ENCODE measurements at regions not wholly inside any gene's neighbourhood (a gene's known extent, or its start where the extent isn't known, plus 50 kb on each side); places are given as distances from the start of the nearest gene placed in this dataset.
"Not testable (repeated sequence)": the region's sequence is repeated elsewhere in the genome, so short reads cannot be mapped to it uniquely, and the experiment has no call there.

DNA sequence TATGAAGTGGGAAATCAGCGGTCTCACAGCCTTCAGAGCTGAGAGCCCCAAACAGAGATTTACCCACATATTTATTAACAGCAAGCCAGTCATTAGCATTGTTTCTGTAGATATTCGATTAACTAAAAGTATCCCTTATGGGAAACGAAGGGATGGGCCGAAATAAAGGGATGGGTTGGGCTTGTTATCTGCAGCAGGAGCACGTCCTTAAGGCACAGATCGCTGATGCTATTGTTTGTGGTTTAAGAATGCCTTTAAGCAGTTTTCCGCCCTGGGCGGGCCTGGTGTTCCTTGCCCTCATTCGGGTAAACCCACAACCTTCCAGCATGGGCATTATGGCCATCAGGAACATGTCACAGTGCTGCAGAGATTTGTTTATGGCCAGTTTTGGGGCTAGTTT lies 580.3 kb upstream of the CHD1 start:
- H3K9me3 ChIP-seq (ENCODE audit: insufficient read depth in 2 of 2, low read depth in 1 of 2, low read length in 1 of 2); DNase-seq (ENCODE audit: low read depth in 1 of 2, low spot score in 2 of 2); H3K56ac ChIP-seq (replicated peaks; ENCODE audit: insufficient read length, low read depth, low read length); H2AFZ ChIP-seq (ENCODE audit: low read length); H3K9ac ChIP-seq (replicated peaks in 1 of 4; ENCODE audit: extremely low read depth in 1 of 4, low read depth in 3 of 4, low read length in 3 of 4); H3K23me2 ChIP-seq (ENCODE audit: low read depth, low read length); H3K18ac ChIP-seq (ENCODE audit: extremely low read depth, low read length); POLR2A ChIA-PET (ENCODE audit: partially characterized antibody); H2BK12ac ChIP-seq (ENCODE audit: low read depth, low read length); H3K36me3 ChIP-seq (ENCODE audit: control insufficient read depth in 2 of 4, insufficient read depth in 4 of 4, low read length in 3 of 4); H2BK5ac ChIP-seq (ENCODE audit: low read depth, low read length); H4K20me1 ChIP-seq (replicated peaks in 1 of 2; ENCODE audit: control insufficient read depth in 1 of 2, insufficient read depth in 2 of 2, low read length in 2 of 2); H4K5ac ChIP-seq (ENCODE audit: insufficient read length, low read depth, low read length); H2BK120ac ChIP-seq (replicated peaks; ENCODE audit: low read depth, low read length); H3K23ac ChIP-seq (ENCODE audit: insufficient read length); H2AK5ac ChIP-seq (ENCODE audit: low read depth, low read length); H2BK15ac ChIP-seq (ENCODE audit: low read length); FAIRE-seq; H3K14ac ChIP-seq (ENCODE audit: insufficient read length); H3K79me2 ChIP-seq (ENCODE audit: control insufficient read depth in 1 of 2, insufficient read depth in 2 of 2, low read length in 2 of 2); H3K27ac ChIP-seq (ENCODE audit: low read depth, low read length); H4K8ac ChIP-seq (ENCODE audit: extremely low read depth, insufficient read depth, low read length); H3K4ac ChIP-seq (replicated peaks; ENCODE audit: insufficient read length, low read depth, low read length); H3K4me2 ChIP-seq (ENCODE audit: insufficient read depth in 1 of 2, low read depth in 2 of 2, low read length in 2 of 2); H4K91ac ChIP-seq (replicated peaks; ENCODE audit: insufficient read length, low read length); H2BK20ac ChIP-seq (ENCODE audit: low read length); H3K79me1 ChIP-seq (ENCODE audit: low read depth, low read length); H3K4me3 ChIP-seq (ENCODE audit: extremely low read depth in 1 of 4, insufficient read depth in 2 of 4, low read depth in 3 of 4, low read length in 4 of 4); CTCF ChIA-PET (ENCODE audit: partially characterized antibody); H3K27me3 ChIP-seq (replicated peaks in 1 of 4; ENCODE audit: control insufficient read depth in 3 of 4, extremely low read depth in 1 of 4, insufficient read depth in 3 of 4, low read length in 3 of 4); H3K4me1 ChIP-seq (replicated peaks in 1 of 4; ENCODE audit: control insufficient read depth in 3 of 4, insufficient read depth in 4 of 4, low read length in 3 of 4): not testable (repeated sequence)
- 81% methylated on average over 9 of the region's 9 CpGs; no CpG with 5 or more reads in 1 of the 2 experiments for WGBS, 2 experiments (ENCODE audit: extremely low coverage in 1 of 2, insufficient coverage in 1 of 2, insufficient read length in 1 of 2, insufficient replicate concordance in 2 of 2, low coverage in 1 of 2, low lambda C conversion rate in 2 of 2, missing lambda C conversion rate in 1 of 2)

DNA sequence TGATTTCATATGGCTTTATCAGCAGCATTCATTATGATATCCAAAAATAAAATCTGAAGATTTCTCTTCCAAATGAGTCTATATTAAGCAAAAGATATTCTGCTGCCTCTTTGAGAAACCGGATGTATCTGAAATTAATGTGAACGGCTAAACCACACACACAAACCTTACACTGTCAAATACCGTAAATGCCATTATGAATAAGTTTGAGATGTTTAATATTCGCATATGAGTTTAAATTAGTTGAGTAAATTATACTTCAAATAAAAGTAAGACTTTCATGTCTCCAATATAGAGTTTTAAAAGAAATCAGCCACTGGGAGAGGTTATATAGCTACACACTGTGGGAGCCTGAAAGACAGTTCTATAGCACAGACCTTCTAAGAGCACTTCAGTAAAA lies 566.6 kb upstream of the CHD1 start:
- H3K18ac ChIP-seq (ENCODE audit: extremely low read depth, low read length); H3K23me2 ChIP-seq (ENCODE audit: low read depth, low read length); DNase-seq (ENCODE audit: low read depth in 1 of 2, low spot score in 2 of 2); H2BK12ac ChIP-seq (ENCODE audit: low read depth, low read length); H2AK5ac ChIP-seq (ENCODE audit: low read depth, low read length); H3K9ac ChIP-seq (replicated peaks in 1 of 4; ENCODE audit: extremely low read depth in 1 of 4, low read depth in 3 of 4, low read length in 3 of 4); H3K79me2 ChIP-seq (ENCODE audit: control insufficient read depth in 1 of 2, insufficient read depth in 2 of 2, low read length in 2 of 2); H3K4ac ChIP-seq (replicated peaks; ENCODE audit: insufficient read length, low read depth, low read length); POLR2A ChIA-PET (ENCODE audit: partially characterized antibody); H4K8ac ChIP-seq (ENCODE audit: extremely low read depth, insufficient read depth, low read length); H3K27ac ChIP-seq (ENCODE audit: low read depth, low read length); H3K4me2 ChIP-seq (ENCODE audit: insufficient read depth in 1 of 2, low read depth in 2 of 2, low read length in 2 of 2); H3K36me3 ChIP-seq (ENCODE audit: control insufficient read depth in 2 of 4, insufficient read depth in 4 of 4, low read length in 3 of 4); H3K14ac ChIP-seq (ENCODE audit: insufficient read length); H2AFZ ChIP-seq (ENCODE audit: low read length); H4K91ac ChIP-seq (replicated peaks; ENCODE audit: insufficient read length, low read length); CTCF ChIA-PET (ENCODE audit: partially characterized antibody); H3K4me1 ChIP-seq (replicated peaks in 1 of 4; ENCODE audit: control insufficient read depth in 3 of 4, insufficient read depth in 4 of 4, low read length in 3 of 4); H3K79me1 ChIP-seq (ENCODE audit: low read depth, low read length); H4K5ac ChIP-seq (ENCODE audit: insufficient read length, low read depth, low read length); H2BK5ac ChIP-seq (ENCODE audit: low read depth, low read length); H2BK20ac ChIP-seq (ENCODE audit: low read length); H3K56ac ChIP-seq (replicated peaks; ENCODE audit: insufficient read length, low read depth, low read length); H3K9me3 ChIP-seq (ENCODE audit: insufficient read depth in 2 of 2, low read depth in 1 of 2, low read length in 1 of 2); H3K23ac ChIP-seq (ENCODE audit: insufficient read length); H4K20me1 ChIP-seq (replicated peaks in 1 of 2; ENCODE audit: control insufficient read depth in 1 of 2, insufficient read depth in 2 of 2, low read length in 2 of 2); H2BK15ac ChIP-seq (ENCODE audit: low read length); H3K27me3 ChIP-seq (replicated peaks in 1 of 4; ENCODE audit: control insufficient read depth in 3 of 4, extremely low read depth in 1 of 4, insufficient read depth in 3 of 4, low read length in 3 of 4); FAIRE-seq; H2BK120ac ChIP-seq (replicated peaks; ENCODE audit: low read depth, low read length); H3K4me3 ChIP-seq (ENCODE audit: extremely low read depth in 1 of 4, insufficient read depth in 2 of 4, low read depth in 3 of 4, low read length in 4 of 4): not testable (repeated sequence)
- WGBS, 2 experiments (ENCODE audit: extremely low coverage in 1 of 2, insufficient coverage in 1 of 2, insufficient read length in 1 of 2, insufficient replicate concordance in 2 of 2, low coverage in 1 of 2, low lambda C conversion rate in 2 of 2, missing lambda C conversion rate in 1 of 2) = 90% methylated on average over 4 of the region's 4 CpGs; no CpG with 5 or more reads in 1 of the 2 experiments

All from H1 (cell line).